ENCODE measurements at regions not wholly inside any gene's neighbourhood (a gene's known extent, or its start where the extent isn't known, plus 50 kb on each side); places are given as distances from the start of the nearest gene placed in this dataset.

- TF ChIP-seq CTCF (conservative IDR thresholded peaks at IDR 0.05 in 1 of 2, IDR thresholded peaks at IDR 0.05 in 1 of 2; ENCODE audit: low read depth in 1 of 2, low read length in 2 of 2) (no peak), EZH2 (IDR thresholded peaks at IDR 0.05; ENCODE audit: low read length, missing control alignments) (no peak)
Measured at GRCh38 chr6:61192610-61193009, 1093.4 kb downstream of the KHDRBS2 start.

All from fibroblast of lung (primary cell).